ENCODE measurements at regions not wholly inside any gene's neighbourhood (a gene's known extent, or its start where the extent isn't known, plus 50 kb on each side); places are given as distances from the start of the nearest gene placed in this dataset.

GRCh38 chr2:133966720-133967304 lies 287.1 kb upstream of the MGAT5 start:
- Histone ChIP-seq H3K4me3 (ENCODE audit: low read depth, low read length, poor library complexity, severe bottlenecking) (no peak overlapping the region), H3K27ac (ENCODE audit: low read depth, low read length, poor library complexity, severe bottlenecking) (no peak overlapping the region), H3K4me2 (ENCODE audit: low read length) (no peak overlapping the region), H3K36me3 (ENCODE audit: insufficient read depth, low read length) (no peaks in the 10 kb centered on the region), H3K79me2 (ENCODE audit: insufficient read depth, low read depth, low read length) (no peaks in the 10 kb centered on the region), H4K20me1 (ENCODE audit: insufficient read depth, low read length) (no peaks in the 10 kb centered on the region), H2AFZ (ENCODE audit: low read length) (no peak overlapping the region), H3K9me2 (ENCODE audit: insufficient read depth, low read length) (no peaks in the 10 kb centered on the region), H3K9me3 (ENCODE audit: low read length) (no peaks in the 10 kb centered on the region), H3K4me1 (ENCODE audit: insufficient read depth, low read length, poor library complexity, severe bottlenecking) (no peaks in the 10 kb centered on the region)
- TF ChIP-seq, protein P1, sequence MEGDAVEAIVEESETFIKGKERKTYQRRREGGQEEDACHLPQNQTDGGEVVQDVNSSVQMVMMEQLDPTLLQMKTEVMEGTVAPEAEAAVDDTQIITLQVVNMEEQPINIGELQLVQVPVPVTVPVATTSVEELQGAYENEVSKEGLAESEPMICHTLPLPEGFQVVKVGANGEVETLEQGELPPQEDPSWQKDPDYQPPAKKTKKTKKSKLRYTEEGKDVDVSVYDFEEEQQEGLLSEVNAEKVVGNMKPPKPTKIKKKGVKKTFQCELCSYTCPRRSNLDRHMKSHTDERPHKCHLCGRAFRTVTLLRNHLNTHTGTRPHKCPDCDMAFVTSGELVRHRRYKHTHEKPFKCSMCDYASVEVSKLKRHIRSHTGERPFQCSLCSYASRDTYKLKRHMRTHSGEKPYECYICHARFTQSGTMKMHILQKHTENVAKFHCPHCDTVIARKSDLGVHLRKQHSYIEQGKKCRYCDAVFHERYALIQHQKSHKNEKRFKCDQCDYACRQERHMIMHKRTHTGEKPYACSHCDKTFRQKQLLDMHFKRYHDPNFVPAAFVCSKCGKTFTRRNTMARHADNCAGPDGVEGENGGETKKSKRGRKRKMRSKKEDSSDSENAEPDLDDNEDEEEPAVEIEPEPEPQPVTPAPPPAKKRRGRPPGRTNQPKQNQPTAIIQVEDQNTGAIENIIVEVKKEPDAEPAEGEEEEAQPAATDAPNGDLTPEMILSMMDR (conservative IDR thresholded peaks at IDR 0.05; ENCODE audit: low read length), result no peak
- no peak for TF ChIP-seq EZH2phosphoT487 (IDR thresholded peaks at IDR 0.05; ENCODE audit: borderline replicate concordance, low read depth, low read length)
- intact Hi-C loops (cut with micrococcal nuclease; ENCODE audit: unreplicated experiment), result no loop called here
- BruUV-seq (replicated peaks), result no TSS peak
- DNase-seq (ENCODE audit: low spot score), result no peak
- POLR2A ChIA-PET, result no interaction called here
- CTCF ChIA-PET (ENCODE audit: unreplicated experiment), result no interaction called here

- Histone ChIP-seq H2AFZ (ENCODE audit: low read length) (no peak overlapping the region), H3K4me2 (ENCODE audit: low read length) (no peak overlapping the region), H3K4me1 (ENCODE audit: insufficient read depth, low read length, poor library complexity, severe bottlenecking) (no peaks in the 10 kb centered on the region), H3K4me3 (ENCODE audit: low read depth, low read length, poor library complexity, severe bottlenecking) (no peak overlapping the region), H3K27ac (ENCODE audit: low read depth, low read length, poor library complexity, severe bottlenecking) (no peak overlapping the region), H3K9me3 (ENCODE audit: low read length) (no peaks in the 10 kb centered on the region), H3K9me2 (ENCODE audit: insufficient read depth, low read length) (no peaks in the 10 kb centered on the region), H3K36me3 (ENCODE audit: insufficient read depth, low read length) (no peaks in the 10 kb centered on the region), H4K20me1 (ENCODE audit: insufficient read depth, low read length) (no peaks in the 10 kb centered on the region), H3K79me2 (ENCODE audit: insufficient read depth, low read depth, low read length) (no peaks in the 10 kb centered on the region)
- BruUV-seq (replicated peaks), result no TSS peak
- no peak for TF ChIP-seq EZH2phosphoT487 (IDR thresholded peaks at IDR 0.05; ENCODE audit: borderline replicate concordance, low read depth, low read length)
- TF ChIP-seq, protein P1 (conservative IDR thresholded peaks at IDR 0.05; ENCODE audit: low read length), result no peak
- ChIA-PET POLR2A (no interaction called here), CTCF (ENCODE audit: unreplicated experiment) (no interaction called here)
- no peak for DNase-seq (ENCODE audit: low spot score)
- intact Hi-C loops (cut with micrococcal nuclease; ENCODE audit: unreplicated experiment), result no loop called here
Measured at GRCh38 chr2:133967326-133967725, 286.5 kb upstream of the MGAT5 start.

- no peak overlapping the region for H3K4me3 ChIP-seq (ENCODE audit: low read depth, low read length, poor library complexity, severe bottlenecking)
- no peak overlapping the region for H2AFZ ChIP-seq (ENCODE audit: low read length)
- H3K36me3 ChIP-seq (ENCODE audit: insufficient read depth, low read length), result no peaks in the 10 kb centered on the region
- no peaks in the 10 kb centered on the region for H3K79me2 ChIP-seq (ENCODE audit: insufficient read depth, low read depth, low read length)
- no peaks in the 10 kb centered on the region for H3K9me2 ChIP-seq (ENCODE audit: insufficient read depth, low read length)
- no peaks in the 10 kb centered on the region for H4K20me1 ChIP-seq (ENCODE audit: insufficient read depth, low read length)
- H3K9me3 ChIP-seq (ENCODE audit: low read length), result no peaks in the 10 kb centered on the region
- TF ChIP-seq EZH2phosphoT487 (IDR thresholded peaks at IDR 0.05; ENCODE audit: borderline replicate concordance, low read depth, low read length), result no peak
- TF ChIP-seq, protein P1 (conservative IDR thresholded peaks at IDR 0.05; ENCODE audit: low read length), result no peak
- ChIA-PET POLR2A (interaction anchor here (0.5 to 0.8 kb wide), 2 partner anchors 35 to 626 kb away, joined by 3 to 4 read pairs; no protein-coding TSS in a partner anchor), CTCF (ENCODE audit: unreplicated experiment) (no interaction called here)
- H3K4me2 ChIP-seq (ENCODE audit: low read length), result no peak overlapping the region
- intact Hi-C loops (cut with micrococcal nuclease; ENCODE audit: unreplicated experiment), result no loop called here
- no peaks in the 10 kb centered on the region for H3K4me1 ChIP-seq (ENCODE audit: insufficient read depth, low read length, poor library complexity, severe bottlenecking)
- no peak for DNase-seq (ENCODE audit: low spot score)
- BruUV-seq (replicated peaks), result no TSS peak
- H3K27ac ChIP-seq (ENCODE audit: low read depth, low read length, poor library complexity, severe bottlenecking), result no peak overlapping the region
Measured at GRCh38 chr2:133968446-133968845, 285.4 kb upstream of the MGAT5 start.
